Activated gamma-delta T cell (primary cell): ENCODE measurements at regions not wholly inside any gene's neighbourhood (a gene's known extent, or its start where the extent isn't known, plus 50 kb on each side); places are given as distances from the start of the nearest gene placed in this dataset.
A peak's percentile ranks its signal among the peaks of the same experiment; 100 is the strongest.
"Not testable (repeated sequence)": the region's sequence is repeated elsewhere in the genome, so short reads cannot be mapped to it uniquely, and the experiment has no call there.

Experiments
- DNase-seq: peaks from one replicate; lab custom pipeline; 2025; lab: John Stamatoyannopoulos, UW

GRCh38 chr6:164072240-164072666 lies 657.7 kb downstream of the QKI start:
- no peak for DNase-seq

GRCh38 chr6:164069350-164069990 lies 655.0 kb downstream of the QKI start:
- DNase-seq = no peak

GRCh38 chr6:164068527-164068926 lies 654.0 kb downstream of the QKI start:
- no peak for DNase-seq

- DNase-seq = no peak
Measured at GRCh38 chr6:164066766-164067165, 652.2 kb downstream of the QKI start.

- no peak for DNase-seq
Measured at GRCh38 chr6:164066335-164066734, 651.8 kb downstream of the QKI start.

- no peak for DNase-seq
Measured at GRCh38 chr6:164063346-164063745, 648.8 kb downstream of the QKI start.

- DNase-seq = no peak
Measured at GRCh38 chr6:164062872-164063271, 648.4 kb downstream of the QKI start.

GRCh38 chr6:164057876-164058275 lies 643.4 kb downstream of the QKI start:
- DNase-seq = no peak

- no peak for DNase-seq
Measured at GRCh38 chr6:164051427-164051826, 636.9 kb downstream of the QKI start.

- no peak for DNase-seq
Measured at GRCh38 chr6:164049517-164049988, 635.0 kb downstream of the QKI start.

- DNase-seq = no peak
Measured at GRCh38 chr6:164048840-164049516, 634.5 kb downstream of the QKI start.

- no peak for DNase-seq
Measured at GRCh38 chr6:164045082-164045481, 630.6 kb downstream of the QKI start.

- DNase-seq = not testable (repeated sequence)
Measured at GRCh38 chr6:164043656-164044055, 629.1 kb downstream of the QKI start.

- no peak for DNase-seq
Measured at GRCh38 chr6:164042212-164042611, 627.7 kb downstream of the QKI start.

GRCh38 chr6:164040994-164041393 lies 626.5 kb downstream of the QKI start:
- no peak for DNase-seq

GRCh38 chr6:164039954-164040375 lies 625.4 kb downstream of the QKI start:
- DNase-seq = peak; percentile 22

GRCh38 chr6:164037171-164037870 lies 622.8 kb downstream of the QKI start:
- no peak for DNase-seq

- DNase-seq = no peak
Measured at GRCh38 chr6:164035900-164036485, 621.5 kb downstream of the QKI start.

- DNase-seq = no peak
Measured at GRCh38 chr6:164034602-164035140, 620.2 kb downstream of the QKI start.

GRCh38 chr6:164025180-164025579 lies 610.7 kb downstream of the QKI start:
- DNase-seq = no peak

GRCh38 chr6:164023535-164023934 lies 609.0 kb downstream of the QKI start:
- DNase-seq = no peak

- DNase-seq = no peak
Measured at GRCh38 chr6:164022632-164023031, 608.1 kb downstream of the QKI start.
